ENCODE measurements at regions not wholly inside any gene's neighbourhood (a gene's known extent, or its start where the extent isn't known, plus 50 kb on each side); places are given as distances from the start of the nearest gene placed in this dataset.

DNA sequence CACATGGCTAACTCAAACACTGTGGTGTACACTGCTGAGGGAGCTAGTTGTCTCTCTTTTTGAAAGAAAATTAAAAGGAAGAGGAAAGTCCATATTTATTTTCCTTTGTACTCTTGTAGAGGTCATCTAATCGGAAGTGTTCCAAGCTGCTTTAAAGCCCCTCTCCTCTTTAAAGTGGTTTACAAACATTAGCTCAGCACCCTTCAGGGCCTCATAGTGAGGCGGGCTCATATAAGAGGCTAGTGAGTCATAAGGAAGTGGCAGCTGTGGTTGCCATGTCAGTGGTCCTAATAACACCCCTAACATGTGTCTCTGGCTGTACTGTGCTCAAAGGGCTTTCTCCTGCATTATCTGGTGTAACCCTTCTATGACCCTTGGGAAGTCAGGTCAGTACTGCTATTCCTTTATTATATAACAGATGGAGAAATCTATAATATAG lies 104.4 kb upstream of the SERBP1 start (continued):
- TF ChIP-seq, protein P1, sequence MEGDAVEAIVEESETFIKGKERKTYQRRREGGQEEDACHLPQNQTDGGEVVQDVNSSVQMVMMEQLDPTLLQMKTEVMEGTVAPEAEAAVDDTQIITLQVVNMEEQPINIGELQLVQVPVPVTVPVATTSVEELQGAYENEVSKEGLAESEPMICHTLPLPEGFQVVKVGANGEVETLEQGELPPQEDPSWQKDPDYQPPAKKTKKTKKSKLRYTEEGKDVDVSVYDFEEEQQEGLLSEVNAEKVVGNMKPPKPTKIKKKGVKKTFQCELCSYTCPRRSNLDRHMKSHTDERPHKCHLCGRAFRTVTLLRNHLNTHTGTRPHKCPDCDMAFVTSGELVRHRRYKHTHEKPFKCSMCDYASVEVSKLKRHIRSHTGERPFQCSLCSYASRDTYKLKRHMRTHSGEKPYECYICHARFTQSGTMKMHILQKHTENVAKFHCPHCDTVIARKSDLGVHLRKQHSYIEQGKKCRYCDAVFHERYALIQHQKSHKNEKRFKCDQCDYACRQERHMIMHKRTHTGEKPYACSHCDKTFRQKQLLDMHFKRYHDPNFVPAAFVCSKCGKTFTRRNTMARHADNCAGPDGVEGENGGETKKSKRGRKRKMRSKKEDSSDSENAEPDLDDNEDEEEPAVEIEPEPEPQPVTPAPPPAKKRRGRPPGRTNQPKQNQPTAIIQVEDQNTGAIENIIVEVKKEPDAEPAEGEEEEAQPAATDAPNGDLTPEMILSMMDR (IDR thresholded peaks at IDR 0.05): no peak
- TF ChIP-seq EHF (CRISPR knock-in tag; IDR thresholded peaks at IDR 0.05) (no peak), FOSB (CRISPR knock-in tag; IDR thresholded peaks at IDR 0.05) (no peak)
- TF ChIP-seq, protein P2, sequence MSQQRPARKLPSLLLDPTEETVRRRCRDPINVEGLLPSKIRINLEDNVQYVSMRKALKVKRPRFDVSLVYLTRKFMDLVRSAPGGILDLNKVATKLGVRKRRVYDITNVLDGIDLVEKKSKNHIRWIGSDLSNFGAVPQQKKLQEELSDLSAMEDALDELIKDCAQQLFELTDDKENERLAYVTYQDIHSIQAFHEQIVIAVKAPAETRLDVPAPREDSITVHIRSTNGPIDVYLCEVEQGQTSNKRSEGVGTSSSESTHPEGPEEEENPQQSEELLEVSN (IDR thresholded peaks at IDR 0.05; ENCODE audit: borderline replicate concordance, low read depth): no peak

DNA sequence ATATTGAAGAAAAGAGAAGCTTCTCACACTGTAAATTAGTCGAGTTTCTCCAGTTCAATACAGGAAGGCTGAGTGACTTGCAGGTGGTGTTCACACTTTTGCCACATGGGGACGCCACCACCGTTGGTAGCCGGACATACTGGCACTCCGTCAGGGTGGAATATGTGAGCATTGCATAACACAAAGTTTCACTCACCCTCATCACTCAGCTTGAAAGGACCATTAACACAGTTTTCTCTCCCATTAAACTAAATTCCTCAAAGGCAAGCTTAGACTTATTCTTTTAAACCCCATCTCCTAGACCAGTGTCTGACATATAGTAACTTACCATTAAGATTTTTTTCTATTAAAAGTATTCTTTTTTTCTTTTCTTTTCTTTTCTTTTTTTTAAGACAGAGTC lies 105.3 kb upstream of the SERBP1 start:
- H3K4me3 ChIP-seq: no peak overlapping the region
- ChIA-PET CTCF (interaction anchor here (0.6 to 11.2 kb wide), 31 partner anchors 9 to 572 kb away, joined by 3 to 197 read pairs (median 4); no protein-coding TSS in a partner anchor), POLR2A (interaction anchor here (3.1 kb wide), 1 partner anchor 150 kb away, joined by 13 read pairs; the partner anchor contains the start of gene GADD45A)
- peak; percentile 55 to 78 for DNase-seq (ENCODE audit: low read depth in 1 of 2, low spot score in 1 of 2)
- H3K4me2 ChIP-seq: peak overlapping the region; percentile 12; the same call in 1 of the 3 replicates
- peak overlapping the region; percentile 51 to 54; a peak in 4 of 6 replicates for H3K27ac ChIP-seq
- no peak for FAIRE-seq
- ATAC-seq: peak; percentile 91 to 92
- H3K9me3 ChIP-seq: no peaks in the 10 kb centered on the region
- TF ChIP-seq RAD21 (conservative IDR thresholded peaks at IDR 0.05 in 1 of 2, IDR thresholded peaks at IDR 0.05 in 1 of 2): peak; percentile 78 to 86
- TF ChIP-seq, protein P1 (IDR thresholded peaks at IDR 0.05): peak; percentile 78
- TF ChIP-seq SMC3 (IDR thresholded peaks at IDR 0.05): peak; percentile 81
- peak; percentile 66 to 86; a peak in 3 of 4 replicates for TF ChIP-seq CEBPB (IDR thresholded peaks at IDR 0.05)
- TF ChIP-seq, protein P3, sequence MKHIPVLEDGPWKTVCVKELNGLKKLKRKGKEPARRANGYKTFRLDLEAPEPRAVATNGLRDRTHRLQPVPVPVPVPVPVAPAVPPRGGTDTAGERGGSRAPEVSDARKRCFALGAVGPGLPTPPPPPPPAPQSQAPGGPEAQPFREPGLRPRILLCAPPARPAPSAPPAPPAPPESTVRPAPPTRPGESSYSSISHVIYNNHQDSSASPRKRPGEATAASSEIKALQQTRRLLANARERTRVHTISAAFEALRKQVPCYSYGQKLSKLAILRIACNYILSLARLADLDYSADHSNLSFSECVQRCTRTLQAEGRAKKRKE (CRISPR knock-in tag; IDR thresholded peaks at IDR 0.05; ENCODE audit: low read depth): no peak
- peaks cover 16% of the 10 kb centered on the region; the same call in 2 of the 3 replicates for H3K4me1 ChIP-seq
- WGBS (ENCODE audit: missing lambda C conversion rate): 0% methylated on average over 5 of the region's 5 CpGs

DNA sequence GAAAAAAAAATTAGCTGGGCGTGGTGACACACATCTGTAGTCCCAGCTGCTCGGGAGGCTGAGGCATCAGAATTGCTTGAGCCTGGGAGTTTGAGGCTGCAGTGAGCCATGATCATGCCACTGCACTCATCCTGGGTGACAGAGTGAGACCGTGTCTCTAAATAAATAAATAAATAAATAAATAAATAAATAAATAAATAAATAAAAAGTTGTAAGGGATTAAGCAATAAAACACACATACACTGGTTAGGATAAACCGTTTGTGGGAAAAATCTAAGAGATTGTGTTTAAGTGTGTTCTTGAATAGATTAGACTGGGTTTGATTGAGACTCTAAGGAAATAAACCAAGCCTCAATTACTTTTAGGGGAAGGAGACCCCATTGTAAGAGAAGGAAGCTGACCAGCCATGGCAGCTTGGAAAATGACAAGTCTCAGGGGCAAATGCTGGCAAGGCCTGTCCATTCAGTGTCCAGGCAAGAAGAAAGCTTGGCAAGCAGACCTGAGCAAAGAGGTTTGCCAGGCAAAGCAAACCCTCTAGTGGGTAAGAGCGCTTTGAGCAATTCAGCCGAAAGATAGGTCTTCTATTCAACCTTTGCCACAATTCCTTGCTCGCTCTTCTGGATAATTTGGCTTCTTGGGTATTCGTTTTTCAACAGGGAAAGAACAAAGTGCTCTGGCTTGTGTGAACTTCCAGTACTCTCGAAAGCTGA lies 106.9 kb upstream of the SERBP1 start:
- Histone ChIP-seq H3K9me3 (no peaks in the 10 kb centered on the region), H3K4me2 (no peak overlapping the region), H3K4me3 (no peak overlapping the region), H3K4me1 (peaks cover 16% of the 10 kb centered on the region; the same call in 2 of the 3 replicates), H3K27ac (no peak overlapping the region)
- no peak for TF ChIP-seq SMC3 (IDR thresholded peaks at IDR 0.05)
- TF ChIP-seq, protein P4, sequence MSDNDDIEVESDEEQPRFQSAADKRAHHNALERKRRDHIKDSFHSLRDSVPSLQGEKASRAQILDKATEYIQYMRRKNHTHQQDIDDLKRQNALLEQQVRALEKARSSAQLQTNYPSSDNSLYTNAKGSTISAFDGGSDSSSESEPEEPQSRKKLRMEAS (IDR thresholded peaks at IDR 0.05): no peak
- TF ChIP-seq ZC3H11A (IDR thresholded peaks at IDR 0.05): peak; percentile 77
- FAIRE-seq (no peak), ATAC-seq (no peak), DNase-seq (ENCODE audit: low read depth in 1 of 2, low spot score in 1 of 2) (no peak)
- POLR2A ChIA-PET: interaction anchor here (0.6 to 0.9 kb wide), 4 partner anchors 21 to 150 kb away, joined by 3 to 11 read pairs (median 4); partner anchors contain the start of gene GADD45A
- CTCF ChIA-PET: interaction anchor here (2.1 to 11.2 kb wide), 4 partner anchors 8 to 229 kb away, joined by 13 to 197 read pairs (median 44); no protein-coding TSS in a partner anchor
- 79% methylated on average over 9 of the region's 9 CpGs for WGBS (ENCODE audit: missing lambda C conversion rate)

DNA sequence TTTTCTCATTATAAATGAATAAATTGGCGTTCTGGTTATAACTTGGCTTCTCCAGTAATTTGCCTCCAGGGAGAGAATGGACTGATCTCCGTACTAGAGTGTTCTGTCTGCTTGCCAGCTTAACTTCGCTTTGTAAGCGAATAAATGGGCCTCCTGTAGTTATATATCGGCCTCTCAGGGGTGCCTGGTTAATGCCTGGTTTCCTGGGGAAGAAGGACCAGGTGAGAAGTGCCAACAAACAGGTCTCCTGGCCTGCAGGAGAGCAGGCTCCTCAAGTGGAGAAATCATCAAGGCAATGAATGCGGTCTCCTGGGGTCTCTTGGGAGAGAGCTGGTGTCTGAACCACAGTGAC lies 107.4 kb upstream of the SERBP1 start:
- no peak overlapping the region for H3K4me2 ChIP-seq
- no peak overlapping the region for H3K27ac ChIP-seq
- H3K4me3 ChIP-seq: no peak overlapping the region
- H3K4me1 ChIP-seq: peaks cover 14% of the 10 kb centered on the region; the same call in 2 of the 3 replicates
- ATAC-seq (no peak), FAIRE-seq (no peak), DNase-seq (ENCODE audit: low read depth in 1 of 2, low spot score in 1 of 2) (no peak)
- ChIA-PET CTCF (interaction anchor here (0.9 to 11.2 kb wide), 3 partner anchors 22 to 229 kb away, joined by 4 to 197 read pairs (median 73); no protein-coding TSS in a partner anchor), POLR2A (interaction anchor here (0.6 kb wide), 1 partner anchor 147 kb away, joined by 11 read pairs; the partner anchor contains the start of gene GADD45A)
- no peaks in the 10 kb centered on the region for H3K9me3 ChIP-seq
- 98% methylated on average over 6 of the region's 6 CpGs for WGBS (ENCODE audit: missing lambda C conversion rate)
- no peak for TF ChIP-seq MAFK (IDR thresholded peaks at IDR 0.05; ENCODE audit: partially characterized antibody)
- no peak for TF ChIP-seq POLR2AphosphoS2 (conservative IDR thresholded peaks at IDR 0.05; ENCODE audit: low read length)
- TF ChIP-seq FOSL2 (IDR thresholded peaks at IDR 0.05): no peak
- TF ChIP-seq FOSL2 (CRISPR knock-in tag; IDR thresholded peaks at IDR 0.05): no peak
- TF ChIP-seq, protein P5, sequence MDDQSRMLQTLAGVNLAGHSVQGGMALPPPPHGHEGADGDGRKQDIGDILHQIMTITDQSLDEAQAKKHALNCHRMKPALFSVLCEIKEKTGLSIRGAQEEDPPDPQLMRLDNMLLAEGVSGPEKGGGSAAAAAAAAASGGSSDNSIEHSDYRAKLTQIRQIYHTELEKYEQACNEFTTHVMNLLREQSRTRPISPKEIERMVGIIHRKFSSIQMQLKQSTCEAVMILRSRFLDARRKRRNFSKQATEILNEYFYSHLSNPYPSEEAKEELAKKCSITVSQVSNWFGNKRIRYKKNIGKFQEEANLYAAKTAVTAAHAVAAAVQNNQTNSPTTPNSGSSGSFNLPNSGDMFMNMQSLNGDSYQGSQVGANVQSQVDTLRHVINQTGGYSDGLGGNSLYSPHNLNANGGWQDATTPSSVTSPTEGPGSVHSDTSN (IDR thresholded peaks at IDR 0.05): no peak
- TF ChIP-seq, protein P6, sequence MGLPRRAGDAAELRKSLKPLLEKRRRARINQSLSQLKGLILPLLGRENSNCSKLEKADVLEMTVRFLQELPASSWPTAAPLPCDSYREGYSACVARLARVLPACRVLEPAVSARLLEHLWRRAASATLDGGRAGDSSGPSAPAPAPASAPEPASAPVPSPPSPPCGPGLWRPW (IDR thresholded peaks at IDR 0.05): no peak
- no peak for TF ChIP-seq RCOR1 (IDR thresholded peaks at IDR 0.05; ENCODE audit: low read depth, low read length)
- TF ChIP-seq CBX2 (IDR thresholded peaks at IDR 0.05; ENCODE audit: borderline replicate concordance, low read depth): no peak
- no peak for TF ChIP-seq EP300 (IDR thresholded peaks at IDR 0.05)
- TF ChIP-seq, protein P3 (CRISPR knock-in tag; IDR thresholded peaks at IDR 0.05; ENCODE audit: low read depth): no peak
- TF ChIP-seq ZSCAN20 (CRISPR knock-in tag; IDR thresholded peaks at IDR 0.05): no peak
